ENCODE measurements at regions not wholly inside any gene's neighbourhood (a gene's known extent, or its start where the extent isn't known, plus 50 kb on each side); places are given as distances from the start of the nearest gene placed in this dataset.

GRCh38 chr3:88239870-88240269, 90.1 kb downstream of the C3orf38 start:
- Histone ChIP-seq H3K9me3 (no peaks in the 10 kb centered on the region), H3K36me3 (ENCODE audit: control insufficient read depth, insufficient read depth, low read length) (no peaks in the 10 kb centered on the region), H3K27me3 (replicated peaks; ENCODE audit: control insufficient read depth, insufficient read depth, low read length) (no peaks in the 10 kb centered on the region), H3K4me1 (no peaks in the 10 kb centered on the region), H3K4me3 (ENCODE audit: low read depth, low read length) (no peak overlapping the region)
- no peak overlapping the region for H3K4me3 Mint-ChIP-seq (ENCODE audit: unreplicated experiment)
- no peaks in the 10 kb centered on the region for H3K4me1 Mint-ChIP-seq (ENCODE audit: low read depth, unreplicated experiment)
- no peak for TF ChIP-seq CTCF (IDR thresholded peaks at IDR 0.05; ENCODE audit: insufficient read depth in 1 of 2, low read depth in 1 of 2, low read length in 1 of 2, severe bottlenecking in 1 of 2, unreplicated experiment in 1 of 2)
- BruUV-seq (replicated peaks), result no TSS peak
- H3K36me3 Mint-ChIP-seq (ENCODE audit: insufficient read depth, unreplicated experiment), result no peaks in the 10 kb centered on the region
- H3K27ac Mint-ChIP-seq (ENCODE audit: unreplicated experiment), result no peak overlapping the region
- no peak for DNase-seq
- peaks cover 11% of the 10 kb centered on the region for H3K9me3 Mint-ChIP-seq (ENCODE audit: unreplicated experiment)
- CTCF ChIA-PET, result no interaction called here
- intact Hi-C loops (cut with micrococcal nuclease; ENCODE audit: unreplicated experiment), result loop anchor here (5.0 kb wide), 1 partner anchor 42 kb away; no protein-coding TSS in a partner anchor
- H3K27me3 Mint-ChIP-seq (ENCODE audit: insufficient read depth, unreplicated experiment), result peaks cover 3% of the 10 kb centered on the region
- POLR2A ChIA-PET, result no interaction called here

- no peaks in the 10 kb centered on the region for H3K4me1 Mint-ChIP-seq (ENCODE audit: low read depth, unreplicated experiment)
- no peaks in the 10 kb centered on the region for H3K9me3 ChIP-seq
- no peaks in the 10 kb centered on the region for H3K36me3 Mint-ChIP-seq (ENCODE audit: insufficient read depth, unreplicated experiment)
- peaks cover 3% of the 10 kb centered on the region for H3K27me3 Mint-ChIP-seq (ENCODE audit: insufficient read depth, unreplicated experiment)
- no peak overlapping the region for H3K27ac Mint-ChIP-seq (ENCODE audit: unreplicated experiment)
- intact Hi-C loops (cut with micrococcal nuclease; ENCODE audit: unreplicated experiment), result no loop called here
- H3K36me3 ChIP-seq (ENCODE audit: control insufficient read depth, insufficient read depth, low read length), result no peaks in the 10 kb centered on the region
- H3K4me1 ChIP-seq, result no peaks in the 10 kb centered on the region
- TF ChIP-seq CTCF (IDR thresholded peaks at IDR 0.05; ENCODE audit: insufficient read depth in 1 of 2, low read depth in 1 of 2, low read length in 1 of 2, severe bottlenecking in 1 of 2, unreplicated experiment in 1 of 2), result no peak
- H3K4me3 Mint-ChIP-seq (ENCODE audit: unreplicated experiment), result no peak overlapping the region
- BruUV-seq (replicated peaks), result no TSS peak
- ChIA-PET CTCF (no interaction called here), POLR2A (no interaction called here)
- no peaks in the 10 kb centered on the region for H3K27me3 ChIP-seq (replicated peaks; ENCODE audit: control insufficient read depth, insufficient read depth, low read length)
- no peak for DNase-seq
- H3K9me3 Mint-ChIP-seq (ENCODE audit: unreplicated experiment), result peaks cover 6% of the 10 kb centered on the region
- H3K4me3 ChIP-seq (ENCODE audit: low read depth, low read length), result no peak overlapping the region
Measured at GRCh38 chr3:88248658-88249057, 98.9 kb downstream of the C3orf38 start.

- Histone ChIP-seq H3K4me3 (ENCODE audit: low read depth, low read length) (no peak overlapping the region), H3K4me1 (no peaks in the 10 kb centered on the region), H3K9me3 (no peaks in the 10 kb centered on the region), H3K36me3 (ENCODE audit: control insufficient read depth, insufficient read depth, low read length) (no peaks in the 10 kb centered on the region), H3K27me3 (replicated peaks; ENCODE audit: control insufficient read depth, insufficient read depth, low read length) (no peaks in the 10 kb centered on the region)
- ChIA-PET POLR2A (no interaction called here), CTCF (no interaction called here)
- intact Hi-C loops (cut with micrococcal nuclease; ENCODE audit: unreplicated experiment), result no loop called here
- no peak for TF ChIP-seq CTCF (IDR thresholded peaks at IDR 0.05; ENCODE audit: insufficient read depth in 1 of 2, low read depth in 1 of 2, low read length in 1 of 2, severe bottlenecking in 1 of 2, unreplicated experiment in 1 of 2)
- peaks cover 3% of the 10 kb centered on the region for H3K27me3 Mint-ChIP-seq (ENCODE audit: insufficient read depth, unreplicated experiment)
- H3K9me3 Mint-ChIP-seq (ENCODE audit: unreplicated experiment), result no peaks in the 10 kb centered on the region
- BruUV-seq (replicated peaks), result no TSS peak
- no peak overlapping the region for H3K27ac Mint-ChIP-seq (ENCODE audit: unreplicated experiment)
- H3K36me3 Mint-ChIP-seq (ENCODE audit: insufficient read depth, unreplicated experiment), result no peaks in the 10 kb centered on the region
- no peak for DNase-seq
- H3K4me1 Mint-ChIP-seq (ENCODE audit: low read depth, unreplicated experiment), result no peaks in the 10 kb centered on the region
- H3K4me3 Mint-ChIP-seq (ENCODE audit: unreplicated experiment), result no peak overlapping the region
Measured at GRCh38 chr3:88259045-88259444, 109.3 kb downstream of the C3orf38 start.

Data from Caco-2 (cell line).